K562 (cell line): ENCODE measurements at regions not wholly inside any gene's neighbourhood (a gene's known extent, or its start where the extent isn't known, plus 50 kb on each side); places are given as distances from the start of the nearest gene placed in this dataset.
A peak's percentile ranks its signal among the peaks of the same experiment; 100 is the strongest.

ENCODE experiments used
- ATAC-seq: fragments of 200-7000 bp; cut with Tn5 transposase; 3 replicates; pipeline ENCODE4 v1.9.1; 2020; ENCODE audit warnings: moderate library complexity
- BruUV-seq: library from RNA; stranded (reverse); fragments of 400-500 nt; replicated peaks from 2 replicates; lab custom pipeline; 2021; lab: Mats Ljungman, UMichigan
- CTCF ChIA-PET: fragments of 300-600 bp; formaldehyde crosslinking; extraction: SDS; loops from one replicate; lab custom pipeline; 2021; ENCODE audit warnings: low intra/inter-chr PET ratio; lab: Yijun Ruan, JAX
- POLR2A ChIA-PET: fragments of 300-600, 350-650 bp; sonication (Branson Sonifier 250); formaldehyde crosslinking; extraction: SDS; loops from one replicate; lab custom pipeline; 2021; ENCODE audit warnings: antibody characterized with exemption, inconsistent platforms; lab: Yijun Ruan, JAX
- DNase-seq, 4 experiments: peaks; one replicate each; pipeline versions ENCODE4 v3.0.0 to v3.0.0-alpha.2; 2011 to 2018; ENCODE audit warnings: low spot score in 3 of 4, mixed read lengths in 3 of 4; ENCODE audit errors: extremely low read depth in 1 of 4
- FAIRE-seq: peaks from 2 replicates; lab custom pipeline; 2011; peaks lifted over from hg19 to GRCh38; lab: Jason Lieb, UNC
- H2AFZ ChIP-seq: 2 replicates; pipeline ENCODE4 v1.6.0; 2011; ENCODE audit warnings: low read depth, low read length, control low read depth, inconsistent platforms
- H3K27ac ChIP-seq: fragments of 200-600 bp; 3 replicates; pipeline ENCODE4 v1.8.0; 2011; ENCODE audit warnings: low read depth, mild to moderate bottlenecking, control low read depth, inconsistent platforms, low read length, moderate library complexity, mixed read lengths; ENCODE audit errors: extremely low read depth
- H3K27me3 ChIP-seq, 2 experiments: fragments of 300-600 bp in 1 of 2; 2 replicates in 1 of 2; 3 replicates in 1 of 2; pipeline versions ENCODE4 v1.6.0 to v1.8.0; 2011; ENCODE audit warnings: inconsistent platforms in 2 of 2, low read length in 2 of 2, mild to moderate bottlenecking in 1 of 2, mixed read lengths in 1 of 2, moderate library complexity in 1 of 2; ENCODE audit not compliant: control insufficient read depth in 2 of 2, insufficient read depth in 2 of 2
- H3K36me3 ChIP-seq: fragments of 300-600 bp; 3 replicates; pipeline ENCODE4 v1.8.0; 2011; ENCODE audit warnings: mild to moderate bottlenecking, low read length, inconsistent platforms; ENCODE audit not compliant: control insufficient read depth, insufficient read depth
- H3K4me1 ChIP-seq, 2 experiments: fragments of 200-600 bp in 1 of 2; replicated peaks in 1 of 2; 2 replicates in 1 of 2; 3 replicates in 1 of 2; pipeline versions ENCODE4 v1.5.1 to v1.8.0; 2011; ENCODE audit warnings: inconsistent platforms in 2 of 2, low read length in 2 of 2, mild to moderate bottlenecking in 1 of 2, mixed read lengths in 1 of 2, moderate library complexity in 1 of 2; ENCODE audit not compliant: control insufficient read depth in 2 of 2, insufficient read depth in 2 of 2
- H3K4me2 ChIP-seq: 2 replicates; pipeline ENCODE4 v1.6.1; 2011; ENCODE audit warnings: low read length, control low read depth, inconsistent platforms, mixed read lengths; ENCODE audit not compliant: insufficient read depth
- H3K4me3 ChIP-seq: fragments of 200-600 bp; sonication (generic), shearing (Covaris generic); 2 replicates; pipeline ENCODE4 v1.5.1; 2016; ENCODE audit warnings: control low read depth, inconsistent platforms
- H3K79me2 ChIP-seq: fragments of 200-600 bp; 3 replicates; pipeline ENCODE4 v1.8.0; 2011; ENCODE audit warnings: low read length, inconsistent platforms; ENCODE audit not compliant: control insufficient read depth, insufficient read depth
- H3K9ac ChIP-seq, 2 experiments: 2 replicates each; pipeline versions ENCODE4 v1.6.0 to v1.6.1; 2011; ENCODE audit warnings: low read depth in 2 of 2, low read length in 2 of 2, control low read depth in 1 of 2, inconsistent platforms in 1 of 2, mild to moderate bottlenecking in 1 of 2, mixed read lengths in 1 of 2; ENCODE audit not compliant: insufficient read depth in 1 of 2
- H3K9me1 ChIP-seq: one replicate; pipeline ENCODE4 v1.6.0; 2011; ENCODE audit warnings: inconsistent platforms, mild to moderate bottlenecking, low read length, moderate library complexity; ENCODE audit not compliant: control insufficient read depth, insufficient read depth
- H3K9me3 ChIP-seq: replicated peaks from 2 replicates; pipeline ENCODE4 v1.5.1; 2011; ENCODE audit warnings: low read depth, low read length, inconsistent platforms; ENCODE audit not compliant: control insufficient read depth, insufficient read depth
- H4K20me1 ChIP-seq: replicated peaks from 2 replicates; pipeline ENCODE4 v1.6.1; 2011; ENCODE audit warnings: low read length, inconsistent platforms, mixed read lengths; ENCODE audit not compliant: control insufficient read depth, insufficient read depth
- CBX3 ChIP-seq, 2 experiments: IDR thresholded peaks; 1 replicate in 1 of 2; 2 replicates in 1 of 2; pipeline ENCODE4 v1.6.1; 2012; ENCODE audit warnings: inconsistent platforms in 2 of 2, low read length in 2 of 2, borderline replicate concordance in 1 of 2, control low read depth in 1 of 2
- CBX5 ChIP-seq: IDR thresholded peaks from 2 replicates; pipeline ENCODE4 v1.6.1; 2014; ENCODE audit warnings: low read depth, borderline replicate concordance
- E2F1 ChIP-seq: sonication (generic); formaldehyde crosslinking; IDR thresholded peaks from 2 replicates; pipeline ENCODE4 v1.8.1; 2023; ENCODE audit warnings: mild to moderate bottlenecking, missing genetic modification reagents, moderate library complexity
- JUN ChIP-seq, 2 experiments: sonication (generic) in 1 of 2; formaldehyde crosslinking in 1 of 2; IDR thresholded peaks; 2 replicates each; pipeline versions ENCODE4 v1.6.1 to v1.8.0; 2012 to 2022; ENCODE audit warnings: borderline replicate concordance in 2 of 2, mild to moderate bottlenecking in 2 of 2, improper control_type of control experiment in 1 of 2, low read depth in 1 of 2, low read length in 1 of 2, missing genetic modification reagents in 1 of 2
- KAT7 ChIP-seq: sonication (generic); formaldehyde crosslinking; IDR thresholded peaks from 2 replicates; pipeline ENCODE4 v1.8.0; 2022; ENCODE audit warnings: missing genetic modification reagents, mild to moderate bottlenecking, borderline replicate concordance
- NBN ChIP-seq: fragments of 450-650 bp; IDR thresholded peaks from 2 replicates; pipeline ENCODE4 v1.6.1; 2016; ENCODE audit warnings: low read depth, mild to moderate bottlenecking
- SPI1 ChIP-seq: IDR thresholded peaks from 2 replicates; pipeline ENCODE4 v1.6.1; 2011; ENCODE audit warnings: low read depth, low read length, control low read depth, borderline replicate concordance
- TAF9B ChIP-seq: fragments of 450-650 bp; IDR thresholded peaks from 2 replicates; pipeline ENCODE4 v1.6.1; 2018; ENCODE audit warnings: mild to moderate bottlenecking; ENCODE audit not compliant: partially characterized antibody
- TBL1XR1 ChIP-seq, 2 experiments: IDR thresholded peaks; 2 replicates each; pipeline ENCODE4 v1.6.1; 2012; ENCODE audit warnings: improper control_type of control experiment in 2 of 2, low read length in 2 of 2, mild to moderate bottlenecking in 1 of 2
- TEAD2 ChIP-seq: fragments of 450-650 bp; IDR thresholded peaks from 2 replicates; pipeline ENCODE4 v1.6.1; 2016; ENCODE audit warnings: missing genetic modification characterization, control low read depth, missing compliant biosample characterization
- TRIM28 ChIP-seq: fragments of 450-650 bp; IDR thresholded peaks from 2 replicates; pipeline ENCODE4 v1.6.1; 2017
- XRCC3 ChIP-seq: fragments of 450-650 bp; IDR thresholded peaks from 2 replicates; pipeline ENCODE4 v1.6.1; 2017; ENCODE audit warnings: mild to moderate bottlenecking, moderate library complexity
- ZNF140 ChIP-seq: fragments of 250-450 bp; sonication (Bioruptor Pico); IDR thresholded peaks from 2 replicates; pipeline ENCODE4 v1.8.0; 2021; ENCODE audit warnings: moderate library complexity, mild to moderate bottlenecking, inconsistent platforms
- ZNF224 ChIP-seq: sonication (generic); formaldehyde crosslinking; IDR thresholded peaks from 2 replicates; pipeline ENCODE4 v1.8.0; 2022; ENCODE audit warnings: mild to moderate bottlenecking, missing genetic modification reagents
- ZNF280A ChIP-seq: fragments of 450-650 bp; IDR thresholded peaks from 2 replicates; pipeline ENCODE4 v1.6.1; 2018; ENCODE audit warnings: mild to moderate bottlenecking, low read depth; ENCODE audit not compliant: partially characterized antibody
- ZNF561 ChIP-seq: fragments of 450-650 bp; formaldehyde crosslinking; conservative IDR thresholded peaks from 2 replicates; pipeline ENCODE4 v1.4.0; 2020; ENCODE audit warnings: mild to moderate bottlenecking, moderate library complexity
- ZSCAN29 ChIP-seq: fragments of 450-650 bp; IDR thresholded peaks from 2 replicates; pipeline ENCODE4 v1.6.1; 2017
- WGBS: fragments of 100-300 bp; shearing (Covaris generic); methylation state at CpG from one replicate; pipeline ENCODE4 v1.1.6; 2016; ENCODE audit warnings: low coverage, mixed read lengths; ENCODE audit not compliant: insufficient coverage; ENCODE audit errors: missing lambda C conversion rate; 5-methylcytosine and 5-hydroxymethylcytosine counted together
- in situ Hi-C: fragments of 300-500 bp; cut with MboI; formaldehyde crosslinking; loops from 4 replicates; pipeline ENCODE4 v1.15.0; 2018; ENCODE audit warnings: inconsistent platforms, mixed read lengths
- intact Hi-C: fragments of 100-400 bp; cut with micrococcal nuclease; formaldehyde crosslinking; loops from 2 replicates; pipeline ENCODE4 v1.14.2; 2022
- TF ChIP-seq, protein P1 (sequence below): fragments of 450-650 bp; formaldehyde crosslinking; IDR thresholded peaks from 2 replicates; pipeline ENCODE4 v1.4.0; 2020; ENCODE audit warnings: mild to moderate bottlenecking
- TF ChIP-seq, protein P2 (sequence below): sonication (generic); IDR thresholded peaks from 2 replicates; pipeline ENCODE4 v1.6.1; 2016

DNA sequence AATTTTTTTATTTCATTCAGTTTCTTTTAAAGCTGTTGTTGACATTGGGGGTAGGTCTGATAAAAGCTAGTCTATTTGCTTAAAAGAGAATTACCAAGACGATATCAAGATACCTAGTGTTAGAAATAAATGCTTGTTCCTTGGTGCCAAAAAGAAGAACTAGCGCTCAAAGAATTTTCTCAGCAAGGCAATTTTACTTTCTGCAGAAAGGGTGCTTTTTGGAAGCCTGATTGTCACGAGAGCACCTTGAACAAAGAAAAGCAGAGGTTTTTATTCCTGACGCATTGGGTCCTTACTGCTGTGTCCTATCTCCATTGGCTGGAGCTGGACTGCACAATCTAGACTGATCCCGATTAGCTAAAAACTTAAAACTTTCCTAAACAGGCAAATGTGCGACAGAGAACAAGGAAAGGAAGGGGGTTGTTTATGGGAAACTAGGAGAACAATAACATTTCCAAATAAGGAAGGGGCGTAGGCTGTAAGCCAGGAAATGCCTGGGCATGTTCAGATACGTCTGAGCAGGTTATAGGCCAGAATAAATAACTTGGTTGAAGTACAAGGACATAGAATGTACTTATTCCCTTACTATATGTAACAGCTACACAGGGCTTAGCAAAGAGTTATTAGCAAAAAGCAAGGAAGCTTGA lies 50.3 kb upstream of the STPG2 start:
- FAIRE-seq (no peak), ATAC-seq (no peak), DNase-seq (no peak)
- ChIA-PET CTCF (no interaction called here), POLR2A (no interaction called here)
- BruUV-seq = no TSS peak
- no peak overlapping the region for H3K4me2 ChIP-seq
- H3K4me1 ChIP-seq = no peaks in the 10 kb centered on the region
- TF ChIP-seq TRIM28 = peak; percentile 81
- no peak for TF ChIP-seq TAF9B
- TF ChIP-seq ZNF224 = no peak
- no peak for TF ChIP-seq SPI1
- no peak for TF ChIP-seq JUN (IDR thresholded peaks at IDR 0.05; ENCODE audit: borderline replicate concordance, low read depth, low read length)
- TF ChIP-seq JUN (CRISPR knock-in tag; IDR thresholded peaks at IDR 0.05; ENCODE audit: borderline replicate concordance) = no peak
- no peak for TF ChIP-seq TBL1XR1 (IDR thresholded peaks at IDR 0.05; ENCODE audit: low read length in 2 of 2)
- TF ChIP-seq TEAD2 (tag) = no peak
- no peak for TF ChIP-seq ZSCAN29
- peak; percentile 90 for TF ChIP-seq ZNF280A
- no peak for TF ChIP-seq KAT7 (CRISPR knock-in tag)
- TF ChIP-seq ZNF561 (CRISPR knock-in tag) = 0 out of 2 replicates have a peak, but pooled peaks have one; percentile 67
- TF ChIP-seq CBX5 = peak; percentile 83
- TF ChIP-seq NBN = no peak
- peak; percentile 22; the same call in 1 of the 2 replicates for TF ChIP-seq XRCC3
- TF ChIP-seq, protein P1, sequence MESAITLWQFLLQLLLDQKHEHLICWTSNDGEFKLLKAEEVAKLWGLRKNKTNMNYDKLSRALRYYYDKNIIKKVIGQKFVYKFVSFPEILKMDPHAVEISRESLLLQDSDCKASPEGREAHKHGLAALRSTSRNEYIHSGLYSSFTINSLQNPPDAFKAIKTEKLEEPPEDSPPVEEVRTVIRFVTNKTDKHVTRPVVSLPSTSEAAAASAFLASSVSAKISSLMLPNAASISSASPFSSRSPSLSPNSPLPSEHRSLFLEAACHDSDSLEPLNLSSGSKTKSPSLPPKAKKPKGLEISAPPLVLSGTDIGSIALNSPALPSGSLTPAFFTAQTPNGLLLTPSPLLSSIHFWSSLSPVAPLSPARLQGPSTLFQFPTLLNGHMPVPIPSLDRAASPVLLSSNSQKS (CRISPR knock-in tag) = no peak
- TF ChIP-seq, protein P2, sequence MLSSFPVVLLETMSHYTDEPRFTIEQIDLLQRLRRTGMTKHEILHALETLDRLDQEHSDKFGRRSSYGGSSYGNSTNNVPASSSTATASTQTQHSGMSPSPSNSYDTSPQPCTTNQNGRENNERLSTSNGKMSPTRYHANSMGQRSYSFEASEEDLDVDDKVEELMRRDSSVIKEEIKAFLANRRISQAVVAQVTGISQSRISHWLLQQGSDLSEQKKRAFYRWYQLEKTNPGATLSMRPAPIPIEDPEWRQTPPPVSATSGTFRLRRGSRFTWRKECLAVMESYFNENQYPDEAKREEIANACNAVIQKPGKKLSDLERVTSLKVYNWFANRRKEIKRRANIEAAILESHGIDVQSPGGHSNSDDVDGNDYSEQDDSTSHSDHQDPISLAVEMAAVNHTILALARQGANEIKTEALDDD = no peak
- no peak for TF ChIP-seq E2F1 (CRISPR knock-in tag)
- peak in 1 of 2 experiments; percentile 92; a peak in 2 of 3 replicates for TF ChIP-seq CBX3 (IDR thresholded peaks at IDR 0.05; ENCODE audit: borderline replicate concordance in 1 of 2, low read length in 2 of 2)
- TF ChIP-seq ZNF140 (CRISPR knock-in tag) = no peak
- H2AFZ ChIP-seq = no peak overlapping the region
- in situ Hi-C loops = no loop called here
- H3K9me3 ChIP-seq = 0 out of 2 replicates have a peak, but pooled peaks cover 5% of the 10 kb centered on the region
- H3K4me3 ChIP-seq = no peak overlapping the region
- intact Hi-C loops = no loop called here
- H4K20me1 ChIP-seq = no peaks in the 10 kb centered on the region
- H3K27ac ChIP-seq = no peak overlapping the region
- no peaks in the 10 kb centered on the region for H3K9me1 ChIP-seq
- no peaks in the 10 kb centered on the region for H3K79me2 ChIP-seq
- no peaks in the 10 kb centered on the region for H3K27me3 ChIP-seq
- H3K36me3 ChIP-seq = no peaks in the 10 kb centered on the region
- no peak overlapping the region for H3K9ac ChIP-seq
- 1% methylated on average over 8 of the region's 8 CpGs for WGBS
